GM23338 (cell line): ENCODE measurements at regions not wholly inside any gene's neighbourhood (a gene's known extent, or its start where the extent isn't known, plus 50 kb on each side); places are given as distances from the start of the nearest gene placed in this dataset.

ENCODE experiments used
- ATAC-seq: fragments of 200-7000 bp; cut with Tn5 transposase; 3 replicates; pipeline ENCODE4 v1.9.1; 2020
- DNase-seq: peaks from one replicate; pipeline ENCODE4 v3.0.0-alpha.2; 2015; ENCODE audit warnings: low spot score
- H2AFZ ChIP-seq: fragments of 200-600 bp; sonication (generic); 2 replicates; pipeline ENCODE4 v1.8.0; 2016; ENCODE audit warnings: antibody characterized with exemption, mild to moderate bottlenecking, moderate library complexity
- H3F3A ChIP-seq: fragments of 200-600 bp; sonication (generic); replicated peaks from 2 replicates; pipeline ENCODE4 v1.8.0; 2017; ENCODE audit warnings: antibody characterized with exemption, mixed run types, low read depth
- H3K27ac ChIP-seq: fragments of 200-600 bp; sonication (generic); 2 replicates; pipeline ENCODE4 v1.6.1; 2016; ENCODE audit warnings: low read depth
- H3K27me3 ChIP-seq: fragments of 200-600 bp; sonication (generic); 2 replicates; pipeline ENCODE4 v1.8.0; 2016; ENCODE audit warnings: mild to moderate bottlenecking, mixed run types, moderate library complexity; ENCODE audit not compliant: insufficient read depth
- H3K36me3 ChIP-seq: fragments of 200-600 bp; sonication (generic); 2 replicates; pipeline ENCODE4 v1.8.0; 2016; ENCODE audit warnings: mild to moderate bottlenecking; ENCODE audit not compliant: insufficient read depth
- H3K4me1 ChIP-seq: fragments of 200-600 bp; sonication (generic); 2 replicates; pipeline ENCODE4 v1.8.0; 2016; ENCODE audit warnings: mild to moderate bottlenecking, moderate library complexity; ENCODE audit not compliant: insufficient read depth
- H3K4me2 ChIP-seq: fragments of 200-600 bp; sonication (generic); 2 replicates; pipeline ENCODE4 v1.7.1; 2017; ENCODE audit warnings: mixed run types
- H3K4me3 ChIP-seq: fragments of 200-600 bp; sonication (generic); 2 replicates; pipeline ENCODE4 v1.6.1; 2016; ENCODE audit warnings: mixed run types
- H3K79me2 ChIP-seq: fragments of 200-600 bp; sonication (generic); replicated peaks from 2 replicates; pipeline ENCODE4 v1.8.0; 2017; ENCODE audit warnings: mild to moderate bottlenecking; ENCODE audit not compliant: insufficient read depth
- H3K9me2 ChIP-seq: fragments of 200-600 bp; sonication (generic); 2 replicates; pipeline ENCODE4 v1.8.0; 2017; ENCODE audit not compliant: insufficient read depth
- H4K20me1 ChIP-seq: fragments of 200-600 bp; sonication (generic); replicated peaks from 2 replicates; pipeline ENCODE4 v1.8.0; 2017; ENCODE audit warnings: mild to moderate bottlenecking; ENCODE audit not compliant: insufficient read depth
- H3K27ac Mint-ChIP-seq: 2 replicates; pipeline ENCODE4 v1.8.0; 2020; ENCODE audit warnings: inconsistent platforms, mild to moderate bottlenecking, moderate library complexity, mixed read lengths
- H3K27me3 Mint-ChIP-seq: 3 replicates; pipeline ENCODE4 v1.8.0; 2022; ENCODE audit warnings: low read depth, mild to moderate bottlenecking, moderate library complexity, mixed read lengths, inconsistent platforms; ENCODE audit not compliant: insufficient read depth, poor library complexity
- H3K36me3 Mint-ChIP-seq: 3 replicates; pipeline ENCODE4 v1.8.0; 2021; ENCODE audit warnings: low read depth, mild to moderate bottlenecking, inconsistent platforms, moderate library complexity, mixed read lengths
- H3K4me1 Mint-ChIP-seq: 3 replicates; pipeline ENCODE4 v1.8.0; 2020; ENCODE audit warnings: mild to moderate bottlenecking, inconsistent platforms, mixed read lengths
- H3K4me3 Mint-ChIP-seq: 3 replicates; pipeline ENCODE4 v1.8.0; 2021; ENCODE audit warnings: moderate library complexity, mild to moderate bottlenecking, inconsistent platforms, mixed read lengths
- H3K9me3 Mint-ChIP-seq: 3 replicates; pipeline ENCODE4 v1.8.0; 2020; ENCODE audit warnings: moderate library complexity, mild to moderate bottlenecking, inconsistent platforms, mixed read lengths
- CREB1 ChIP-seq: fragments of 250-450 bp; sonication (Bioruptor Pico); IDR thresholded peaks from 2 replicates; pipeline ENCODE4 v1.5.0; 2020; ENCODE audit warnings: low read depth, mild to moderate bottlenecking, moderate library complexity
- EZH2 ChIP-seq: fragments of 200-600 bp; sonication (generic); IDR thresholded peaks from one replicate; pipeline ENCODE4 v1.8.0; 2017; ENCODE audit warnings: antibody characterized with exemption, mild to moderate bottlenecking, low read depth; ENCODE audit not compliant: unreplicated experiment
- JUNB ChIP-seq: IDR thresholded peaks from one replicate; pipeline ENCODE4 v1.6.1; 2016; ENCODE audit warnings: antibody characterized with exemption; ENCODE audit not compliant: unreplicated experiment
- NANOG ChIP-seq: IDR thresholded peaks from 2 replicates; pipeline ENCODE4 v1.6.1; 2016; ENCODE audit warnings: antibody characterized with exemption, borderline replicate concordance
- POLR2AphosphoS5 ChIP-seq: IDR thresholded peaks from 2 replicates; pipeline ENCODE4 v1.6.1; 2016; ENCODE audit warnings: antibody characterized with exemption, low read depth
- STAT1 ChIP-seq: IDR thresholded peaks from one replicate; pipeline ENCODE4 v1.6.1; 2016; ENCODE audit warnings: antibody characterized with exemption; ENCODE audit not compliant: unreplicated experiment
- ZNF114 ChIP-seq: fragments of 250-450 bp; sonication (Bioruptor Pico); IDR thresholded peaks from 2 replicates; pipeline ENCODE4 v1.5.0; 2020; ENCODE audit warnings: mild to moderate bottlenecking, moderate library complexity
- ZNF331 ChIP-seq: fragments of 250-450 bp; sonication (Bioruptor Pico); IDR thresholded peaks from 2 replicates; pipeline ENCODE4 v1.5.0; 2020; ENCODE audit warnings: low read depth, mild to moderate bottlenecking, moderate library complexity
- TF ChIP-seq, protein P1 (sequence below): fragments of 250-450 bp; sonication (Bioruptor Pico); IDR thresholded peaks from 2 replicates; pipeline ENCODE4 v1.5.0; 2020; ENCODE audit warnings: mild to moderate bottlenecking, moderate library complexity
- TF ChIP-seq, protein P2 (sequence below), 2 experiments: fragments of 200-600 bp in 1 of 2; sonication (generic) in 1 of 2; conservative IDR thresholded peaks; 2 replicates each; pipeline versions ENCODE4 v1.5.1 to v1.6.1; 2016 to 2017; ENCODE audit warnings: antibody characterized with exemption in 2 of 2, low read depth in 2 of 2, mild to moderate bottlenecking in 2 of 2, moderate library complexity in 1 of 2
- TF ChIP-seq, protein P3 (sequence below): IDR thresholded peaks from one replicate; pipeline ENCODE4 v1.6.1; 2018; ENCODE audit warnings: antibody characterized with exemption; ENCODE audit not compliant: unreplicated experiment

DNA sequence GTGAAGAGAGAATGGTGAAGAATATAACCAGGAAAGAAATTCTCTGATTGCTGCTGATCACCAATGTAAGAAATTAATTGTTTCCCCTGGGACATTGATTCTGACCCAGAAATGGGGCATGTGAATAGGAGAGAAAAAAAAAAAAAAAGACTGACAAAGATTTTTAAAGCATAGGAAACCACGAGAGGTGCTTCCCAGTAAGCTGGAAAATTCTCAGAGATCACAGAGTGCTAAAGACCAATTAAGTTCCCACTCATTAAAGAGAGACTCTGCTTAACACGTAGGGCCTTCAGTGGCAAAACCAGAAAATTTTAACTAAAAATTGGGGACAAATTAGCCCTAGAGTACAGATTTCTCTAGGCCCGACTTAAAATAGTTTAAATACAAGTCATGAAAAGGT is 604.4 kb downstream of the ARAP2 start (continued):
- TF ChIP-seq, protein P1, sequence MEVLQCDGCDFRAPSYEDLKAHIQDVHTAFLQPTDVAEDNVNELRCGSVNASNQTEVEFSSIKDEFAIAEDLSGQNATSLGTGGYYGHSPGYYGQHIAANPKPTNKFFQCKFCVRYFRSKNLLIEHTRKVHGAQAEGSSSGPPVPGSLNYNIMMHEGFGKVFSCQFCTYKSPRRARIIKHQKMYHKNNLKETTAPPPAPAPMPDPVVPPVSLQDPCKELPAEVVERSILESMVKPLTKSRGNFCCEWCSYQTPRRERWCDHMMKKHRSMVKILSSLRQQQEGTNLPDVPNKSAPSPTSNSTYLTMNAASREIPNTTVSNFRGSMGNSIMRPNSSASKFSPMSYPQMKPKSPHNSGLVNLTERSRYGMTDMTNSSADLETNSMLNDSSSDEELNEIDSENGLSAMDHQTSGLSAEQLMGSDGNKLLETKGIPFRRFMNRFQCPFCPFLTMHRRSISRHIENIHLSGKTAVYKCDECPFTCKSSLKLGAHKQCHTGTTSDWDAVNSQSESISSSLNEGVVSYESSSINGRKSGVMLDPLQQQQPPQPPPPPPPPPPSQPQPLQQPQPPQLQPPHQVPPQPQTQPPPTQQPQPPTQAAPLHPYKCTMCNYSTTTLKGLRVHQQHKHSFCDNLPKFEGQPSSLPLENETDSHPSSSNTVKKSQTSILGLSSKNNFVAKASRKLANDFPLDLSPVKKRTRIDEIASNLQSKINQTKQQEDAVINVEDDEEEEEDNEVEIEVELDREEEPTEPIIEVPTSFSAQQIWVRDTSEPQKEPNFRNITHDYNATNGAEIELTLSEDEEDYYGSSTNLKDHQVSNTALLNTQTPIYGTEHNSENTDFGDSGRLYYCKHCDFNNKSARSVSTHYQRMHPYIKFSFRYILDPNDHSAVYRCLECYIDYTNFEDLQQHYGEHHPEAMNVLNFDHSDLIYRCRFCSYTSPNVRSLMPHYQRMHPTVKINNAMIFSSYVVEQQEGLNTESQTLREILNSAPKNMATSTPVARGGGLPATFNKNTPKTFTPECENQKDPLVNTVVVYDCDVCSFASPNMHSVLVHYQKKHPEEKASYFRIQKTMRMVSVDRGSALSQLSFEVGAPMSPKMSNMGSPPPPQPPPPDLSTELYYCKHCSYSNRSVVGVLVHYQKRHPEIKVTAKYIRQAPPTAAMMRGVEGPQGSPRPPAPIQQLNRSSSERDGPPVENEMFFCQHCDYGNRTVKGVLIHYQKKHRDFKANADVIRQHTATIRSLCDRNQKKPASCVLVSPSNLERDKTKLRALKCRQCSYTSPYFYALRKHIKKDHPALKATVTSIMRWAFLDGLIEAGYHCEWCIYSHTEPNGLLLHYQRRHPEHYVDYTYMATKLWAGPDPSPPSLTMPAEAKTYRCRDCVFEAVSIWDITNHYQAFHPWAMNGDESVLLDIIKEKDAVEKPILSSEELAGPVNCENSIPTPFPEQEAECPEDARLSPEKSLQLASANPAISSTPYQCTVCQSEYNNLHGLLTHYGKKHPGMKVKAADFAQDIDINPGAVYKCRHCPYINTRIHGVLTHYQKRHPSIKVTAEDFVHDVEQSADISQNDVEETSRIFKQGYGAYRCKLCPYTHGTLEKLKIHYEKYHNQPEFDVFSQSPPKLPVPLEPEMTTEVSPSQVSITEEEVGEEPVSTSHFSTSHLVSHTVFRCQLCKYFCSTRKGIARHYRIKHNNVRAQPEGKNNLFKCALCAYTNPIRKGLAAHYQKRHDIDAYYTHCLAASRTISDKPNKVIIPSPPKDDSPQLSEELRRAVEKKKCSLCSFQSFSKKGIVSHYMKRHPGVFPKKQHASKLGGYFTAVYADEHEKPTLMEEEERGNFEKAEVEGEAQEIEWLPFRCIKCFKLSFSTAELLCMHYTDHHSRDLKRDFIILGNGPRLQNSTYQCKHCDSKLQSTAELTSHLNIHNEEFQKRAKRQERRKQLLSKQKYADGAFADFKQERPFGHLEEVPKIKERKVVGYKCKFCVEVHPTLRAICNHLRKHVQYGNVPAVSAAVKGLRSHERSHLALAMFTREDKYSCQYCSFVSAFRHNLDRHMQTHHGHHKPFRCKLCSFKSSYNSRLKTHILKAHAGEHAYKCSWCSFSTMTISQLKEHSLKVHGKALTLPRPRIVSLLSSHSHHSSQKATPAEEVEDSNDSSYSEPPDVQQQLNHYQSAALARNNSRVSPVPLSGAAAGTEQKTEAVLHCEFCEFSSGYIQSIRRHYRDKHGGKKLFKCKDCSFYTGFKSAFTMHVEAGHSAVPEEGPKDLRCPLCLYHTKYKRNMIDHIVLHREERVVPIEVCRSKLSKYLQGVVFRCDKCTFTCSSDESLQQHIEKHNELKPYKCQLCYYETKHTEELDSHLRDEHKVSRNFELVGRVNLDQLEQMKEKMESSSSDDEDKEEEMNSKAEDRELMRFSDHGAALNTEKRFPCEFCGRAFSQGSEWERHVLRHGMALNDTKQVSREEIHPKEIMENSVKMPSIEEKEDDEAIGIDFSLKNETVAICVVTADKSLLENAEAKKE (CRISPR knock-in tag): no peak
- TF ChIP-seq JUNB (no peak), ZNF114 (CRISPR knock-in tag) (no peak), EZH2 (no peak), CREB1 (no peak)
- TF ChIP-seq, protein P2, sequence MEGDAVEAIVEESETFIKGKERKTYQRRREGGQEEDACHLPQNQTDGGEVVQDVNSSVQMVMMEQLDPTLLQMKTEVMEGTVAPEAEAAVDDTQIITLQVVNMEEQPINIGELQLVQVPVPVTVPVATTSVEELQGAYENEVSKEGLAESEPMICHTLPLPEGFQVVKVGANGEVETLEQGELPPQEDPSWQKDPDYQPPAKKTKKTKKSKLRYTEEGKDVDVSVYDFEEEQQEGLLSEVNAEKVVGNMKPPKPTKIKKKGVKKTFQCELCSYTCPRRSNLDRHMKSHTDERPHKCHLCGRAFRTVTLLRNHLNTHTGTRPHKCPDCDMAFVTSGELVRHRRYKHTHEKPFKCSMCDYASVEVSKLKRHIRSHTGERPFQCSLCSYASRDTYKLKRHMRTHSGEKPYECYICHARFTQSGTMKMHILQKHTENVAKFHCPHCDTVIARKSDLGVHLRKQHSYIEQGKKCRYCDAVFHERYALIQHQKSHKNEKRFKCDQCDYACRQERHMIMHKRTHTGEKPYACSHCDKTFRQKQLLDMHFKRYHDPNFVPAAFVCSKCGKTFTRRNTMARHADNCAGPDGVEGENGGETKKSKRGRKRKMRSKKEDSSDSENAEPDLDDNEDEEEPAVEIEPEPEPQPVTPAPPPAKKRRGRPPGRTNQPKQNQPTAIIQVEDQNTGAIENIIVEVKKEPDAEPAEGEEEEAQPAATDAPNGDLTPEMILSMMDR (conservative IDR thresholded peaks at IDR 0.05; ENCODE audit: low read depth in 2 of 2): no peak

DNA sequence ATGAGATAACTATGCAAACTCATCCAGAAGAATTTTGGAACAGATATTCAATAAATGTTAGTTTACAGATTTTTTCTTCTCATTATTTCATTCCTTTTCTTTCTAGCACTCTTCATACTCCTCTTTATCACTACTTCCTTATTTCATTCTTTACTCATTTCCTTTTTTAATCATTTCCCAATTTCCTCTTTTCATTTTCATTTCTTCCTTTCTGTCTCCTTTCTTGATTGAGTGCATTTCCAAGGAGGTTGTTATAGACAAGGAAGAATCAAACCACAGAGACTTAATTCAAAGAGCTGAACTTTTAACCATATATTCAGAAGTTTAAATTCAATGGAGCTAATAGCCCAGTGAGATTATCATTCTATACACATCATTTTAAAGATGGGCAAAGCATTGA is 600.7 kb downstream of the ARAP2 start:
- Mint-ChIP-seq H3K27me3 (no peaks in the 10 kb centered on the region), H3K36me3 (no peaks in the 10 kb centered on the region), H3K27ac (no peak overlapping the region), H3K4me1 (no peaks in the 10 kb centered on the region), H3K4me3 (no peak overlapping the region), H3K9me3 (no peaks in the 10 kb centered on the region)
- H3K36me3 ChIP-seq: no peaks in the 10 kb centered on the region
- no peaks in the 10 kb centered on the region for H4K20me1 ChIP-seq
- no peaks in the 10 kb centered on the region for H3K9me2 ChIP-seq
- H3K27me3 ChIP-seq: no peaks in the 10 kb centered on the region
- H3K27ac ChIP-seq: no peak overlapping the region
- no peak for DNase-seq
- no peak overlapping the region for H2AFZ ChIP-seq
- no peak for ATAC-seq
- H3K4me2 ChIP-seq: no peak overlapping the region
- H3K4me1 ChIP-seq: no peaks in the 10 kb centered on the region
- H3K4me3 ChIP-seq: no peak overlapping the region
- no peaks in the 10 kb centered on the region for H3F3A ChIP-seq
- H3K79me2 ChIP-seq: no peaks in the 10 kb centered on the region
- no peak for TF ChIP-seq POLR2AphosphoS5
- TF ChIP-seq, protein P2 (conservative IDR thresholded peaks at IDR 0.05; ENCODE audit: low read depth in 2 of 2): no peak
- TF ChIP-seq NANOG: no peak
- no peak for TF ChIP-seq ZNF331
- TF ChIP-seq EZH2: no peak
- TF ChIP-seq ZNF114 (CRISPR knock-in tag): no peak
- no peak for TF ChIP-seq STAT1
- TF ChIP-seq, protein P3, sequence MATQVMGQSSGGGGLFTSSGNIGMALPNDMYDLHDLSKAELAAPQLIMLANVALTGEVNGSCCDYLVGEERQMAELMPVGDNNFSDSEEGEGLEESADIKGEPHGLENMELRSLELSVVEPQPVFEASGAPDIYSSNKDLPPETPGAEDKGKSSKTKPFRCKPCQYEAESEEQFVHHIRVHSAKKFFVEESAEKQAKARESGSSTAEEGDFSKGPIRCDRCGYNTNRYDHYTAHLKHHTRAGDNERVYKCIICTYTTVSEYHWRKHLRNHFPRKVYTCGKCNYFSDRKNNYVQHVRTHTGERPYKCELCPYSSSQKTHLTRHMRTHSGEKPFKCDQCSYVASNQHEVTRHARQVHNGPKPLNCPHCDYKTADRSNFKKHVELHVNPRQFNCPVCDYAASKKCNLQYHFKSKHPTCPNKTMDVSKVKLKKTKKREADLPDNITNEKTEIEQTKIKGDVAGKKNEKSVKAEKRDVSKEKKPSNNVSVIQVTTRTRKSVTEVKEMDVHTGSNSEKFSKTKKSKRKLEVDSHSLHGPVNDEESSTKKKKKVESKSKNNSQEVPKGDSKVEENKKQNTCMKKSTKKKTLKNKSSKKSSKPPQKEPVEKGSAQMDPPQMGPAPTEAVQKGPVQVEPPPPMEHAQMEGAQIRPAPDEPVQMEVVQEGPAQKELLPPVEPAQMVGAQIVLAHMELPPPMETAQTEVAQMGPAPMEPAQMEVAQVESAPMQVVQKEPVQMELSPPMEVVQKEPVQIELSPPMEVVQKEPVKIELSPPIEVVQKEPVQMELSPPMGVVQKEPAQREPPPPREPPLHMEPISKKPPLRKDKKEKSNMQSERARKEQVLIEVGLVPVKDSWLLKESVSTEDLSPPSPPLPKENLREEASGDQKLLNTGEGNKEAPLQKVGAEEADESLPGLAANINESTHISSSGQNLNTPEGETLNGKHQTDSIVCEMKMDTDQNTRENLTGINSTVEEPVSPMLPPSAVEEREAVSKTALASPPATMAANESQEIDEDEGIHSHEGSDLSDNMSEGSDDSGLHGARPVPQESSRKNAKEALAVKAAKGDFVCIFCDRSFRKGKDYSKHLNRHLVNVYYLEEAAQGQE: no peak
